ENCODE measurements at regions not wholly inside any gene's neighbourhood (a gene's known extent, or its start where the extent isn't known, plus 50 kb on each side); places are given as distances from the start of the nearest gene placed in this dataset.

GRCh38 chr4:152115118-152115517, 354.3 kb upstream of the GATB start:
- no peak for DNase-seq (ENCODE audit: low read depth, low spot score)

DNA sequence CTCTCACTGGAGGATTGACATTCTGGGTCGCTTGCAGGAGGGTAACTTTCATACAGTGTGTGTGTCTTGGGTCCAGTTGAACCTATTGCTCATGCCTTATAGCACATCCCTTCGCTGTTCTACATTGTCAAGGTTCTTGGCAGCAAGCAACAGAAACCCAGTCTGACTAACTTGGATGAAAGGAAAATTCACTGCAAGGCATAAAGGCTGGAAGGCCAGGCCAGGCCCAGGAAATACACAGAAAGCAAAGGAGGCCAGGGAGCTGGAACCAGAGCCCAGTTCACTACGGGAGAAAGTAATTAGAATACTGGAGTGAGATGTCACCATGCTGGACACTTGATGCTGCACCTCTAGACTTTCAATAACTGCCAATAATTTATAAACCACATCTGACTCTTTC, 353.8 kb upstream of the GATB start:
- DNase-seq (ENCODE audit: low read depth, low spot score) = no peak

- no peak for DNase-seq (ENCODE audit: low read depth, low spot score)
Observed at GRCh38 chr4:152112887-152113286, 352.1 kb upstream of the GATB start.

- DNase-seq (ENCODE audit: low read depth, low spot score) = no peak
Observed at GRCh38 chr4:152112190-152112589, 351.4 kb upstream of the GATB start.

- no peak for DNase-seq (ENCODE audit: low read depth, low spot score)
Observed at GRCh38 chr4:152110780-152111179, 350.0 kb upstream of the GATB start.

DNA sequence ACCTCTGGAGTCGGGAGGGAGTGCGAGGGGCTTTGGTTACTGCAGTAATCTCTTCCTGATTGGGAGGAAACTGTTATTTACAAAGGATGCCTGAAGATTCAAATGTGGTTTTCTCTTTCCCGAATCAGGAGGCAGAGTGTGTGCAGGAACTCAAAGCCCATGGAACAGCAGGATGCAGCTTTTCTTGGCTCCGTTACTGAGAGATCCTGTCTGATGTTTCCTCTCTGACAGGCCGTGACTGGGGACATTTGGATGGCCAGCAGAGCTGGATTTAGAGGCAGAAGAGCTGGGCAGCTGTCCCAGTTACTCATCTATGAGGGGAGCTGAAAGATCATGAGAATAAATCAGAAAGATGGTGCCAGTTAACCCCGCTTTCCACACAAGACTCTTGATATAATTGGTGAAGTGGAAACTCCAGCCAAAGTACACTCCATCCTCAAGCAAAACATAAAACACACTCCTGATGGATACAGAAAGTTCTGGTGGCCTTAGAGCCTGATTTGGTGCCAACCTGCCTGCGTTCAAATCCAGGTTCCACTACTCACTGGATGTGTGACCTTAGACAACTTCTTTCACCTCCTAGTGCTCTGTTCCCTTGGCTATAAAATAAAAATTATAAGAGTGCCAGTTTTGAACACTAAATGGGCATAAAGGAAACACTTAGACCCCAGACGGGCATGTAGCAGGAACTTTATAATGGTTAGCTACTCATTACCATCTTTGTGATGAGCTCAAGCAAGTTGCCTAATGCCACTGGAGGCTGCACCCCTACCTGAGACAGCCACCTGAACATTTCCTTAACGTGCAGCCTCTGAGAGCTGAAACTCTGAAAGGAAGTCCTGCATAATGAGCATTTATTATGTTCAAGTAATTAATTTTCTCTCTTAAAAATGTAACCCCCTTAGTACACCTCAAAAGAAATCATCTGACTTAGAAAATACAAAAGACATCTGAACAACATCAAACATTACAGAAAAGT, 349.0 kb upstream of the GATB start:
- DNase-seq (ENCODE audit: low read depth, low spot score) = peak; percentile 35

DNA sequence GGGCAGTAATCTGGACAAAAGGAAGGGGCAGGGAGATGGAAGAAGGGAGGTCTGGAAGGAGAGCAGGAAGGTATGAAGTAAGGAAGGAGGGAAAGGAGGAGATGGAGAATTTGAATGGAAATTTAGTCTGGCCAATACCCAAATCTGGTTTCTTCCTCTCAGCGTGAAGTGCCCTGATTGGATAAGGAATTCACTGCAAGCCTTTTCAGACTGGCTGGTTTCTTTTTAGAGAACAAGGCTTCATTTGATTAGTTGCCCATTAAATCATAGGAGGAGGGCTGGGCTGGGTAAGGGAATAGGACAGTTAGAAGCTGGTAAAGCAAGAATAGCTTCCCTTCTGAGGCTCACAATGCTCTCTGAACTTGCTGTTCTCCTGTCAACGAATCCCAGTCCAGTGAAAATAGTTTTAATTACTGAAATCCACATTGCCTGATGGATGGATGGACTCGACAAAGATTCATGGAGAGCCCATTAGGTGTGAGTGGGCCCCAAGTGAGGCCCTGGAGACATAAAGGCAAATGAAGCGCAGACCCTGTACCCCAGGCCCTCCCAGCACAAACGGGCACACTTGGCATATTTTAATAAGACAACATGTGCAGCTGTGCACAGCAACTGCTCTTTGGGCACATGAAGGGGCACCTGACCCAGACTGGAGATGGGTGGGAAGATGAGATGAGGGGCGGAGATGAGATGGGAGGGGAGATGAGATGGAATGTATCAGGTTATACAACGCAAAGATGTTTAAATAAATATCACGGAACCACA, 347.1 kb upstream of the GATB start:
- no peak for DNase-seq (ENCODE audit: low read depth, low spot score)

DNA sequence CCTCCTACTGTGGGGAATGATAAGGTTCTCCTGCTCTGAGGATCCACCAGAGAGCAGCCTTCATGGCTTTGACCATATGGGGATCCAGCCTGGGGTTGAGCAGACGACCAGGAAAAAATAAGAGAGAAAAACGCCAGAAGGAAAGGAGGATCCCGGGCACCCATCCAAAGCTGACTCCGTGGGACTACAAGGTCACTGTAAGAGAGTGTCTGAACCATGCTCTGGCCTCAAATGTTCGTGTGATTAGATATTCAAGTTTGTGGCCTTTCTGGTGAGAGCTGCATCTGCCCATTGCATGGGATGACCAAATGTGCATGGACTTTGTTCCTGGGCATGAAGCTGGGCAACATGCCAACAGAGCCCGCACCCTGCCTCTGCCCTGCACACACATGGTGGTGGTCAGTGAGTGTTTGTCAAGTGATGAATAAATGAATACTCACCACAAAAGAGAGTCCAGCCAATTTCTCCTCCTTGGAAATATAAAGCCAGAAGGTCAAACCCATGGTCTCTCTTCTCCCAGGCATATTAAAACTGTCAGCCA, 346.0 kb upstream of the GATB start:
- no peak for DNase-seq (ENCODE audit: low read depth, low spot score)

- peak; percentile 81 for DNase-seq (ENCODE audit: low read depth, low spot score)
Observed at GRCh38 chr4:152106113-152106763, 345.4 kb upstream of the GATB start.

GRCh38 chr4:152104901-152105357, 344.1 kb upstream of the GATB start:
- DNase-seq (ENCODE audit: low read depth, low spot score) = no peak

GRCh38 chr4:152104356-152104755, 343.5 kb upstream of the GATB start:
- DNase-seq (ENCODE audit: low read depth, low spot score) = no peak

DNA sequence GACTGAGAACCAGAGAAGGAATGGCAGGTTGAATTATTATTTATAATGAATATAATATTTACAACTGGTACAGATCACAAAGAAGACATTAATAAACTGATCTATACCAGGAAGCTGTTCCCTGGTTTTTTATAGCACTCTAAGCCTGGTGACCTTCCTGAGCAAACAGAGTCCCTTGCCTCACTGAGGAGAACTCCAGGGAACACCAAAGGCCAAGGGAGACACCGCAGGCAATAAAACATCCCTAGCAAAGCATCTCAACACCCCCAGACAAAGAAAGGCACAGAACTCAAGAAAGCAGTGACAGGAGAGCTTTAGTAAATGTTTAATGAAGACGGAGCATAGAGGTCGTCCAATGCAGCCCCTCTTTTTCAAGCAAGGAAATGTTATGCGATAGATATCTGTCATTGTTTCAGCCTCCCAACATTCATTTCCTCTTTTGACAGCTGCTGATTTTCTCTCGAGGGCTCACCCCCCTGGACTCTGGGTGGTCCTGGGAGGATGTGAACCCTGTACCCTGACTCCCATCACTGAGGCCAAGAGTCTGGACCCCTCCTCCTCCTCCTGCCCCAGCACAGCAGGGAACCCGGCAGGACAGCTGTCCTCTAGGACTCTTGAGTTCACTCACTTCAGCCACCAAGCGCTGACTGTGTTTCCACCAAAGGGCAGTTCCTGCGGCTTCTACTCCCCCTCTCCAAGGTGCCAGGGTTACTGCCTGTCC, 342.5 kb upstream of the GATB start:
- no peak for DNase-seq (ENCODE audit: low read depth, low spot score)

- DNase-seq (ENCODE audit: low read depth, low spot score) = no peak
Observed at GRCh38 chr4:152102436-152103000, 341.7 kb upstream of the GATB start.

DNA sequence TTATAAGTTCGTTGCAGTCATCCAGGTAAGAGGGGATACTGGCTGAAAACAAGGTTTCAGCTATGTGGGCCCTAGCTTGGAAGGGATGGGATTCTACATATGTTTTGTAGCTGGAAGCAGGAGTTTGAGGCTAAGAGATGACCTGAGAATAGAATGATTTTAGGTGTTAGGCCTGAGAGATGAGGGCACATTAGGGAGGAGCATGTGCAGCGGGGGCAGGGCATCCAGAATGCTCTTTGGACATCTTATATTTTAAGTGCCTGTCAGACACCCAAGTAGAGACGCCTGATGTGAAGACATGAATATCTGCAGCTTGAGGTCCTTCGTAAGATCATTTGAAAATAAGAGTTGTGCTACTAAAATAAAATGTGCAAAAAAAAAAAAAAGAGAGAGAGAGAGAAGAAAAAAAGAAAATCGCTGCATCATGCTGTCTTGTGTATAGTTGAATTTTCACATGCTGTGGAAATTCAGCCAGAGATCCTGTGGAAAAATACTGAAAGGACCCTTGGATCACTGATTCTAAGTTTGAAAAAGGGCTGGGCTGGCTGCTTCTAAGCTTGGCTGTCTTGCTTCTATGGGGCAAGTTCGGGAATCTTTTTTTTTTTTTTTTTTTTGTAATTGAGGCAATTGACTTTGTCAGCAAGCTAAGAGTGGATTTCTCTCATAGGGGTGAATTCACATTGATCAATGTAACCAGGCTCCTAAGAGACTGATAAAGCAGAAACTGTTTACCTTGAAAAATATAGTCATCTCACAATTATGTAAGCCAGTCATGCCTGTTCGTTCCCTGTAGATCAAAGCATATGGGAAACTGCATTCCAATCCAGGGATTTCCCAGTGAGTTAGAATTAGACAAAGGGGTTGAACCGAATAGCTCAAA, 341.0 kb upstream of the GATB start:
- DNase-seq (ENCODE audit: low read depth, low spot score) = no peak

- no peak for DNase-seq (ENCODE audit: low read depth, low spot score)
Observed at GRCh38 chr4:152100379-152101201, 339.8 kb upstream of the GATB start.

- DNase-seq (ENCODE audit: low read depth, low spot score) = no peak
Observed at GRCh38 chr4:152099981-152100378, 339.2 kb upstream of the GATB start.

- no peak for DNase-seq (ENCODE audit: low read depth, low spot score)
Observed at GRCh38 chr4:152099555-152099954, 338.7 kb upstream of the GATB start.

GRCh38 chr4:152099061-152099425, 338.2 kb upstream of the GATB start:
- DNase-seq (ENCODE audit: low read depth, low spot score) = no peak
